ENCODE measurements at regions not wholly inside any gene's neighbourhood (a gene's known extent, or its start where the extent isn't known, plus 50 kb on each side); places are given as distances from the start of the nearest gene placed in this dataset.
"Not testable (repeated sequence)": the region's sequence is repeated elsewhere in the genome, so short reads cannot be mapped to it uniquely, and the experiment has no call there.

- POLR2A ChIA-PET: no interaction called here
Observed at GRCh38 chr13:75202981-75203380, 279.0 kb downstream of the TBC1D4 start.

GRCh38 chr13:75197803-75198202, 284.2 kb downstream of the TBC1D4 start:
- Mint-ChIP-seq H3K9me3 (no peaks in the 10 kb centered on the region), H3K27ac (no peak overlapping the region), H3K4me3 (no peak overlapping the region), H3K27me3 (peaks cover 9 to 42% (median 22%) of the 10 kb centered on the region in 5 donors), H3K36me3 (no peaks in the 10 kb centered on the region), H3K4me1 (no peaks in the 10 kb centered on the region)
- ATAC-seq (no peak), DNase-seq (no peak)
- POLR2A ChIA-PET: no interaction called here

More at GRCh38 chr13:75202981-75203380, 279.0 kb downstream of the TBC1D4 start:
- peaks cover 0 to 11% (median 2%) of the 10 kb centered on the region in 3 donors for H3K36me3 Mint-ChIP-seq
- peaks cover 6 to 30% (median 15%) of the 10 kb centered on the region in 5 donors for H3K27me3 Mint-ChIP-seq
- no peak overlapping the region for H3K4me3 Mint-ChIP-seq
- DNase-seq (no peak), ATAC-seq (no peak)
- no peaks in the 10 kb centered on the region for H3K4me1 Mint-ChIP-seq
- H3K9me3 Mint-ChIP-seq: peaks cover 0 to 17% (median 11%) of the 10 kb centered on the region in 9 donors
- no peak overlapping the region for H3K27ac Mint-ChIP-seq

DNA sequence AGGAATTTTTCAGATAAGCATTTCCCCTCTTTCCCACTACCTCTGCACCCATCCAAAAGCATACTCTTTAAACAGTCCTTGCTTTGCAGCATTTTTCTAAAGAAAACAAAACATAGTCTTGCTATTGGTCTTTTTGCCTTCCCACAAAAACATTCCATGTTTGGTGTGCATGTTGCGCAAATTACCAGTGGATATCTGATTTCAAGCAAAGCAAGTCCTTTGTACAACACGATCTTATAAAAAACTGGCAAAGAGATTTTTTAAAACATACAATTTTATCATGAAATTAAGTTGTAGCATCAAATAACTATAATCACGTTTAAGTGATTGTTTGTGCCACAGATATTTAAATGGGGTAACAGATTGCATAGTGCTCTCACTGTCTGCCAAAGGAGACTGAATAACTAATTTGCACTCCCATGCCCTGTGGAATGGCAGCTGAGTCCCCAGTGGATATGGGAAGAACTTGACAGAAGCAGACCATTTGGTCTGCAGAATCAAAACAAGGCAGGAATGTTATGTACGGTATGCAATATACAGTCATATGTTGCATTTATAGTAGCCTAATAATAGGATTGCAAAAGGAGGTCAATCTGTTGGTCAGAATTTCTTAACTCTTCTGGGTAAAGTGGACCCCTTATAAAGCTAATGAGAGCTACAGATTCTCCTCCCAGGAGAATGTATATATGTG, 285.7 kb downstream of the TBC1D4 start:
- no peaks in the 10 kb centered on the region for H3K9me3 Mint-ChIP-seq
- no peak for DNase-seq
- no peaks in the 10 kb centered on the region for H3K4me1 Mint-ChIP-seq
- H3K27me3 Mint-ChIP-seq: peaks cover 9 to 39% (median 22%) of the 10 kb centered on the region in 5 donors
- H3K36me3 Mint-ChIP-seq: no peaks in the 10 kb centered on the region
- no peak overlapping the region for H3K4me3 Mint-ChIP-seq
- POLR2A ChIA-PET: no interaction called here
- no peak for ATAC-seq
- H3K27ac Mint-ChIP-seq: no peak overlapping the region

DNA sequence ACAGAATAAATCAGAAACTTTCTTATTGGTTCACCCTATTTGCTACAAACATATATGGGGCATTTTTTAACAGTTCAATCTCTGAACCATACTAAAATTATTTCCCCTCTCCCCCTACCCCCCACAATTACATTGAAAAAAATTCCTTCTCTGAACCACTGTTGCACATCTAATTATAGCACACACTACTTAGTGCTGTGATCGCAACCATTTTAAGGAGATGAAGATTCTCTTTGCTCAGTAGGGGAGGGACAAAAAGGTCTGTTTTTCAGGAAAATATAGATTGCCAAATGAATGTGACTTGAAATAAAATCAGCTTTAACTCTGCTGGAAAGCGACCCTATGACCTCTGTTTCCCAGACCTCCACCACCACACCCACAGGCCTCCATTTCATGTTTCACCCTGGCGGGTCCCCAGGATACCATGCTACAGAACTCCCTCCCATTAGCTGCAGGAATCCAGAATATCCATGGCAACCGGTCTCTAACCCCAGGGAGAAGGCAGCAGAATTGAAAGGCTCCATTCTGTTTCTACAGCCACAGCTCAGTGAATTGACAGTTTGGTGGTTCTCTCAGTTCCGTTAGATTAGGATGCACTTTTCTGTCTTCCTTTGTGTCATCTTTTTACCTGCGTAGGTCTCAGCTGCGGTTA, 286.3 kb downstream of the TBC1D4 start:
- no peak for ATAC-seq
- no peak overlapping the region for H3K27ac Mint-ChIP-seq
- H3K27me3 Mint-ChIP-seq: peaks cover 8 to 32% (median 22%) of the 10 kb centered on the region in 5 donors
- H3K4me1 Mint-ChIP-seq: no peaks in the 10 kb centered on the region
- DNase-seq: no peak
- no peak overlapping the region for H3K4me3 Mint-ChIP-seq
- H3K36me3 Mint-ChIP-seq: no peaks in the 10 kb centered on the region
- no peaks in the 10 kb centered on the region for H3K9me3 Mint-ChIP-seq
- POLR2A ChIA-PET: no interaction called here

GRCh38 chr13:75194717-75195462, 287.1 kb downstream of the TBC1D4 start:
- ATAC-seq (no peak), DNase-seq (no peak)
- POLR2A ChIA-PET: no interaction called here
- H3K27ac Mint-ChIP-seq: no peak overlapping the region
- H3K4me3 Mint-ChIP-seq: no peak overlapping the region
- H3K9me3 Mint-ChIP-seq: no peaks in the 10 kb centered on the region
- H3K36me3 Mint-ChIP-seq: no peaks in the 10 kb centered on the region
- no peaks in the 10 kb centered on the region for H3K4me1 Mint-ChIP-seq
- peaks cover 8 to 25% (median 21%) of the 10 kb centered on the region in 5 donors for H3K27me3 Mint-ChIP-seq

GRCh38 chr13:75186379-75186778, 295.6 kb downstream of the TBC1D4 start:
- POLR2A ChIA-PET: no interaction called here
- Mint-ChIP-seq H3K9me3 (peaks cover 0 to 27% (median 22%) of the 10 kb centered on the region in 9 donors), H3K27me3 (peaks cover 14 to 40% (median 16%) of the 10 kb centered on the region in 5 donors), H3K4me1 (no peaks in the 10 kb centered on the region), H3K27ac (no peak overlapping the region), H3K4me3 (no peak overlapping the region), H3K36me3 (peaks cover 0 to 21% (median 4%) of the 10 kb centered on the region in 3 donors)
- no peak for DNase-seq
- no peak for ATAC-seq

GRCh38 chr13:75181906-75182305, 300.1 kb downstream of the TBC1D4 start:
- peaks cover 0 to 27% (median 20%) of the 10 kb centered on the region in 9 donors for H3K9me3 Mint-ChIP-seq
- no peak overlapping the region for H3K4me3 Mint-ChIP-seq
- peaks cover 0 to 21% (median 4%) of the 10 kb centered on the region in 3 donors for H3K36me3 Mint-ChIP-seq
- H3K27ac Mint-ChIP-seq: no peak overlapping the region
- DNase-seq: no peak
- ATAC-seq: no peak
- POLR2A ChIA-PET: no interaction called here
- H3K27me3 Mint-ChIP-seq: peaks cover 15 to 50% (median 22%) of the 10 kb centered on the region in 5 donors
- no peaks in the 10 kb centered on the region for H3K4me1 Mint-ChIP-seq

GRCh38 chr13:75180805-75181455, 301.0 kb downstream of the TBC1D4 start:
- DNase-seq: no peak
- Mint-ChIP-seq H3K9me3 (peaks cover 0 to 30% (median 20%) of the 10 kb centered on the region in 9 donors), H3K4me1 (no peaks in the 10 kb centered on the region), H3K36me3 (peaks cover 0 to 24% (median 4%) of the 10 kb centered on the region in 3 donors), H3K27me3 (peaks cover 17 to 47% (median 21%) of the 10 kb centered on the region in 5 donors), H3K4me3 (no peak overlapping the region), H3K27ac (no peak overlapping the region)
- POLR2A ChIA-PET: no interaction called here
- no peak for ATAC-seq

DNA sequence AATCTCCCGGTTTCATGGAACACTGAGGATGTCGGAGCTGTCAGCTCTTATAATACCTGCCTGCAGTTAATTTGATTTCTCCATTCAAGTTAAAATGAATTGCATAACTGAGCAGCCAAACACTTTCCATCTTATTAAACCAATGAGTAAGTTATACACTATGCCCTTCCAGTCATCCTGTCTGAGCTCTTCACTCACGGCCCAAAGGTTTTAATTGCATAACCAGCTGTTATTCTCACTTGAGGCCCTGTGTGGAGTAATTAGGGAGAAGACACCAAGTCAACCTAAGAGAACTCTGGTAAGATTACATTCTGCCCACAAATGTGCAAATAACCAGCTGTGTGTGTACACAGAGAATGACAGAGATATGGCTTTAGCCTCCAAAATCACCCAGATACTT, 303.5 kb downstream of the TBC1D4 start:
- DNase-seq (no peak), ATAC-seq (no peak)
- Mint-ChIP-seq H3K4me3 (no peak overlapping the region), H3K27me3 (peaks cover 6 to 26% (median 11%) of the 10 kb centered on the region in 5 donors), H3K36me3 (peaks cover 0 to 12% (median 0%) of the 10 kb centered on the region in 3 donors), H3K4me1 (peaks cover 2 to 5% (median 3%) of the 10 kb centered on the region in 4 donors), H3K27ac (no peak overlapping the region), H3K9me3 (peaks cover 0 to 18% (median 7%) of the 10 kb centered on the region in 9 donors)
- POLR2A ChIA-PET: no interaction called here

DNA sequence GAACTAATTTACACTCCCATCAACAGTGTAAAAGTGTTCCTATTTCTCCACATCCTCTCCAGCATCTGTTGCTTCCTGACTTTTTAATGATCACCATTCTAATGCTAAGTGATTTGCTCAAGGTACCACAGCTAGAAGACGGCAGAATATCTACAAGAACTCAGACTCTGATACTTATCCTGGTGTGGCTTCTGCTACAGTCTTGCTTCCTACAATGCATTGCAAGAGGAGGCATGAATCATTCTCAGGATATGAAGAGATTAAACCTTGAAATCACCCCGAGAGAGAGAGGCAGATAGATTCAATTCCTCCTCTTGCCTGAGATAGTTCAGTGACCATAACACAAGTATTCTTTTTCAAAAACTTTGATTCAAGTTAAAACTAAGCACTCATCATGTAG, 306.4 kb downstream of the TBC1D4 start:
- peaks cover 0 to 8% (median 0%) of the 10 kb centered on the region in 3 donors for H3K36me3 Mint-ChIP-seq
- POLR2A ChIA-PET: no interaction called here
- ATAC-seq: no peak
- H3K4me3 Mint-ChIP-seq: no peak overlapping the region
- peaks cover 6 to 11% (median 8%) of the 10 kb centered on the region in 5 donors for H3K27me3 Mint-ChIP-seq
- no peak for DNase-seq
- peaks cover 2 to 6% (median 4%) of the 10 kb centered on the region in 4 donors for H3K4me1 Mint-ChIP-seq
- H3K9me3 Mint-ChIP-seq: peaks cover 0 to 8% (median 2%) of the 10 kb centered on the region in 9 donors
- H3K27ac Mint-ChIP-seq: no peak overlapping the region

DNA sequence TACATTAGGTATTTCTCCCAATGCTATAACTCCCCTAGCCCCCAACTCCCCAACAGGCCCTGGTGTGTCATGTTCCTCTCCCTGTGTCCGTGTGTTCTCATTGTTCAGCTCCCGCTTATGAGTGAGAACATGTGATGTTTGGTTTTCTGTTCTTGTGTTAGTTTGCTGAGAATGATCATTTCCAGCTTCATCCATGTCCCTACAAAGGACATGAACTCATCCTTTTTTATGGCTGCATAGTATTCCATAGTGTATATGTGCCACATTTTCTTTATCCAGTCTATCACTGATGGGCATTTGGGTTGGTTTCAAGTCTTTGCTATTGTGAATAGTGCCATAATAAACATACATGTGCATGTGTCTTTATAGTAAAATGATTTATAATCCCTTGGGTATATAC, 306.9 kb downstream of the TBC1D4 start:
- H3K27ac Mint-ChIP-seq, H3K4me1 Mint-ChIP-seq, H3K4me3 Mint-ChIP-seq, ATAC-seq, DNase-seq, POLR2A ChIA-PET, H3K36me3 Mint-ChIP-seq, H3K9me3 Mint-ChIP-seq: not testable (repeated sequence)
- peaks cover 6 to 14% (median 8%) of the 10 kb centered on the region in 5 donors for H3K27me3 Mint-ChIP-seq

DNA sequence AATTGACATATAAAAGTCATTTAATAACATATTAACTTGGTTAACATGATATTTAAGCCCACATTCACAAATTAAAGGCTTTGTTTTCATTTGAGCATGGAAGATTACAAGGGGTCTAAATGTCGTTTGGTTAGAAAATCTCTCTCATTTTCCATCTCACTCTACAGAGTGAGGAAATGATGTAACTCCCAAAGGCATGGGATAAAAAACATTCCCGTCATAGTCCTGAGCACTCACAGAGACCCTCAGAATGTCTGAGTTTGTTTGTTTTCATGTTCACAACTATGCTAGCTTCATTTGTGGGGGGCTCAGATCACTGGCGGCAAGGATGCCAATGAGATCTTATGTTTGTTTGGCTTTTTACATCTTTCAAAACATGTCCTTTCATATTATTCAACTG, 307.5 kb downstream of the TBC1D4 start:
- POLR2A ChIA-PET: no interaction called here
- peaks cover 6 to 17% (median 8%) of the 10 kb centered on the region in 5 donors for H3K27me3 Mint-ChIP-seq
- DNase-seq (no peak), ATAC-seq (no peak)
- peaks cover 0 to 8% (median 2%) of the 10 kb centered on the region in 9 donors for H3K9me3 Mint-ChIP-seq
- no peak overlapping the region for H3K27ac Mint-ChIP-seq
- H3K4me1 Mint-ChIP-seq: peaks cover 2 to 6% (median 4%) of the 10 kb centered on the region in 4 donors
- peaks cover 0 to 8% (median 0%) of the 10 kb centered on the region in 3 donors for H3K36me3 Mint-ChIP-seq
- H3K4me3 Mint-ChIP-seq: no peak overlapping the region
